GM23338 (cell line): ENCODE measurements at regions not wholly inside any gene's neighbourhood (a gene's known extent, or its start where the extent isn't known, plus 50 kb on each side); places are given as distances from the start of the nearest gene placed in this dataset.

Experiments
- ATAC-seq: fragments of 200-7000 bp; cut with Tn5 transposase; 3 replicates; pipeline ENCODE4 v1.9.1; 2020
- DNase-seq: peaks from one replicate; pipeline ENCODE4 v3.0.0-alpha.2; 2015; ENCODE audit warnings: low spot score
- H2AFZ ChIP-seq: fragments of 200-600 bp; sonication (generic); 2 replicates; pipeline ENCODE4 v1.8.0; 2016; ENCODE audit warnings: antibody characterized with exemption, mild to moderate bottlenecking, moderate library complexity
- H3F3A ChIP-seq: fragments of 200-600 bp; sonication (generic); replicated peaks from 2 replicates; pipeline ENCODE4 v1.8.0; 2017; ENCODE audit warnings: antibody characterized with exemption, mixed run types, low read depth
- H3K27ac ChIP-seq: fragments of 200-600 bp; sonication (generic); 2 replicates; pipeline ENCODE4 v1.6.1; 2016; ENCODE audit warnings: low read depth
- H3K27me3 ChIP-seq: fragments of 200-600 bp; sonication (generic); 2 replicates; pipeline ENCODE4 v1.8.0; 2016; ENCODE audit warnings: mild to moderate bottlenecking, mixed run types, moderate library complexity; ENCODE audit not compliant: insufficient read depth
- H3K36me3 ChIP-seq: fragments of 200-600 bp; sonication (generic); 2 replicates; pipeline ENCODE4 v1.8.0; 2016; ENCODE audit warnings: mild to moderate bottlenecking; ENCODE audit not compliant: insufficient read depth
- H3K4me1 ChIP-seq: fragments of 200-600 bp; sonication (generic); 2 replicates; pipeline ENCODE4 v1.8.0; 2016; ENCODE audit warnings: mild to moderate bottlenecking, moderate library complexity; ENCODE audit not compliant: insufficient read depth
- H3K4me2 ChIP-seq: fragments of 200-600 bp; sonication (generic); 2 replicates; pipeline ENCODE4 v1.7.1; 2017; ENCODE audit warnings: mixed run types
- H3K4me3 ChIP-seq: fragments of 200-600 bp; sonication (generic); 2 replicates; pipeline ENCODE4 v1.6.1; 2016; ENCODE audit warnings: mixed run types
- H3K79me2 ChIP-seq: fragments of 200-600 bp; sonication (generic); replicated peaks from 2 replicates; pipeline ENCODE4 v1.8.0; 2017; ENCODE audit warnings: mild to moderate bottlenecking; ENCODE audit not compliant: insufficient read depth
- H3K9me2 ChIP-seq: fragments of 200-600 bp; sonication (generic); 2 replicates; pipeline ENCODE4 v1.8.0; 2017; ENCODE audit not compliant: insufficient read depth
- H4K20me1 ChIP-seq: fragments of 200-600 bp; sonication (generic); replicated peaks from 2 replicates; pipeline ENCODE4 v1.8.0; 2017; ENCODE audit warnings: mild to moderate bottlenecking; ENCODE audit not compliant: insufficient read depth
- H3K27ac Mint-ChIP-seq: 2 replicates; pipeline ENCODE4 v1.8.0; 2020; ENCODE audit warnings: inconsistent platforms, mild to moderate bottlenecking, moderate library complexity, mixed read lengths
- H3K27me3 Mint-ChIP-seq: 3 replicates; pipeline ENCODE4 v1.8.0; 2022; ENCODE audit warnings: low read depth, mild to moderate bottlenecking, moderate library complexity, mixed read lengths, inconsistent platforms; ENCODE audit not compliant: insufficient read depth, poor library complexity
- H3K36me3 Mint-ChIP-seq: 3 replicates; pipeline ENCODE4 v1.8.0; 2021; ENCODE audit warnings: low read depth, mild to moderate bottlenecking, inconsistent platforms, moderate library complexity, mixed read lengths
- H3K4me1 Mint-ChIP-seq: 3 replicates; pipeline ENCODE4 v1.8.0; 2020; ENCODE audit warnings: mild to moderate bottlenecking, inconsistent platforms, mixed read lengths
- H3K4me3 Mint-ChIP-seq: 3 replicates; pipeline ENCODE4 v1.8.0; 2021; ENCODE audit warnings: moderate library complexity, mild to moderate bottlenecking, inconsistent platforms, mixed read lengths
- H3K9me3 Mint-ChIP-seq: 3 replicates; pipeline ENCODE4 v1.8.0; 2020; ENCODE audit warnings: moderate library complexity, mild to moderate bottlenecking, inconsistent platforms, mixed read lengths
- CREB1 ChIP-seq: fragments of 250-450 bp; sonication (Bioruptor Pico); IDR thresholded peaks from 2 replicates; pipeline ENCODE4 v1.5.0; 2020; ENCODE audit warnings: low read depth, mild to moderate bottlenecking, moderate library complexity
- CTCF ChIP-seq, 2 experiments: fragments of 200-600 bp in 1 of 2; sonication (generic) in 1 of 2; conservative IDR thresholded peaks; 2 replicates each; pipeline versions ENCODE4 v1.5.1 to v1.6.1; 2016 to 2017; ENCODE audit warnings: antibody characterized with exemption in 2 of 2, low read depth in 2 of 2, mild to moderate bottlenecking in 2 of 2, moderate library complexity in 1 of 2
- ETS1 ChIP-seq: IDR thresholded peaks from 2 replicates; pipeline ENCODE4 v1.6.1; 2016; ENCODE audit warnings: antibody characterized with exemption
- EZH2 ChIP-seq: fragments of 200-600 bp; sonication (generic); IDR thresholded peaks from one replicate; pipeline ENCODE4 v1.8.0; 2017; ENCODE audit warnings: antibody characterized with exemption, mild to moderate bottlenecking, low read depth; ENCODE audit not compliant: unreplicated experiment
- EZH2phosphoT487 ChIP-seq: fragments of 200-600 bp; sonication (generic); IDR thresholded peaks from one replicate; pipeline ENCODE4 v1.8.1; 2018; ENCODE audit warnings: antibody characterized with exemption; ENCODE audit not compliant: unreplicated experiment
- JUNB ChIP-seq: IDR thresholded peaks from one replicate; pipeline ENCODE4 v1.6.1; 2016; ENCODE audit warnings: antibody characterized with exemption; ENCODE audit not compliant: unreplicated experiment
- NANOG ChIP-seq: IDR thresholded peaks from 2 replicates; pipeline ENCODE4 v1.6.1; 2016; ENCODE audit warnings: antibody characterized with exemption, borderline replicate concordance
- POLR2AphosphoS5 ChIP-seq: IDR thresholded peaks from 2 replicates; pipeline ENCODE4 v1.6.1; 2016; ENCODE audit warnings: antibody characterized with exemption, low read depth
- REST ChIP-seq: IDR thresholded peaks from one replicate; pipeline ENCODE4 v1.6.1; 2018; ENCODE audit warnings: antibody characterized with exemption; ENCODE audit not compliant: unreplicated experiment
- STAT1 ChIP-seq: IDR thresholded peaks from one replicate; pipeline ENCODE4 v1.6.1; 2016; ENCODE audit warnings: antibody characterized with exemption; ENCODE audit not compliant: unreplicated experiment
- ZNF114 ChIP-seq: fragments of 250-450 bp; sonication (Bioruptor Pico); IDR thresholded peaks from 2 replicates; pipeline ENCODE4 v1.5.0; 2020; ENCODE audit warnings: mild to moderate bottlenecking, moderate library complexity
- ZNF331 ChIP-seq: fragments of 250-450 bp; sonication (Bioruptor Pico); IDR thresholded peaks from 2 replicates; pipeline ENCODE4 v1.5.0; 2020; ENCODE audit warnings: low read depth, mild to moderate bottlenecking, moderate library complexity
- ZNF462 ChIP-seq: fragments of 250-450 bp; sonication (Bioruptor Pico); IDR thresholded peaks from 2 replicates; pipeline ENCODE4 v1.5.0; 2020; ENCODE audit warnings: mild to moderate bottlenecking, moderate library complexity

GRCh38 chr11:33631749-33632091 is 68.9 kb downstream of the C11orf91 start:
- Histone ChIP-seq H3F3A (no peaks in the 10 kb centered on the region), H3K9me2 (no peaks in the 10 kb centered on the region), H4K20me1 (no peaks in the 10 kb centered on the region), H2AFZ (no peak overlapping the region), H3K4me1 (0 out of 2 replicates have a peak, but pooled peaks cover 6% of the 10 kb centered on the region), H3K36me3 (no peaks in the 10 kb centered on the region), H3K79me2 (no peaks in the 10 kb centered on the region), H3K27me3 (no peaks in the 10 kb centered on the region), H3K27ac (no peak overlapping the region), H3K4me2 (no peak overlapping the region), H3K4me3 (no peak overlapping the region)
- DNase-seq, result no peak
- Mint-ChIP-seq H3K27me3 (peaks cover 4% of the 10 kb centered on the region), H3K36me3 (peaks cover 26% of the 10 kb centered on the region), H3K4me3 (no peak overlapping the region), H3K9me3 (peaks cover 28% of the 10 kb centered on the region), H3K27ac (no peak overlapping the region), H3K4me1 (peaks cover 7% of the 10 kb centered on the region)
- no peak for ATAC-seq
- TF ChIP-seq REST (no peak), NANOG (no peak), POLR2AphosphoS5 (no peak), ZNF462 (CRISPR knock-in tag) (no peak), ZNF331 (CRISPR knock-in tag) (no peak), STAT1 (no peak), CTCF (conservative IDR thresholded peaks at IDR 0.05; ENCODE audit: low read depth in 2 of 2) (no peak), JUNB (no peak), EZH2 (no peak), ETS1 (no peak), ZNF114 (CRISPR knock-in tag) (no peak), EZH2phosphoT487 (no peak), CREB1 (CRISPR knock-in tag) (no peak)
